ENCODE measurements at regions not wholly inside any gene's neighbourhood (a gene's known extent, or its start where the extent isn't known, plus 50 kb on each side); places are given as distances from the start of the nearest gene placed in this dataset.
"Not testable (repeated sequence)": the region's sequence is repeated elsewhere in the genome, so short reads cannot be mapped to it uniquely, and the experiment has no call there.

GRCh38 chr16:22721511-22722100 lies 92.4 kb upstream of the HS3ST2 start:
- TF ChIP-seq MXI1 (IDR thresholded peaks at IDR 0.05; ENCODE audit: low read depth, low read length) (no peak), CHD2 (IDR thresholded peaks at IDR 0.05; ENCODE audit: low read length, partially characterized antibody) (peak; percentile 30), MEF2A (IDR thresholded peaks at IDR 0.05; ENCODE audit: borderline replicate concordance, low read depth) (no peak), CTCF (IDR thresholded peaks at IDR 0.05) (no peak), USF2 (IDR thresholded peaks at IDR 0.05; ENCODE audit: borderline replicate concordance, low read depth, low read length) (no peak), EP300 (IDR thresholded peaks at IDR 0.05; ENCODE audit: borderline replicate concordance in 1 of 2, low read depth in 1 of 2, low read length in 1 of 2) (no peak), ZBTB33 (IDR thresholded peaks at IDR 0.05; ENCODE audit: borderline replicate concordance, low read depth) (no peak)
- WGBS (ENCODE audit: low lambda C conversion rate): 7% methylated on average over 8 of the region's 8 CpGs

GRCh38 chr16:22722551-22723541 lies 91.1 kb upstream of the HS3ST2 start:
- H2AFZ ChIP-seq (ENCODE audit: low read depth); H3K9me3 ChIP-seq; H3K79me2 ChIP-seq (ENCODE audit: insufficient read depth); H3K4me2 ChIP-seq; H3K9me2 ChIP-seq; H3K27me3 ChIP-seq (ENCODE audit: insufficient read depth); H3K36me3 ChIP-seq (replicated peaks in 1 of 2; ENCODE audit: control insufficient read depth in 1 of 2, insufficient read depth in 2 of 2, low read length in 1 of 2); DNase-seq; H3K9ac ChIP-seq; H3F3A ChIP-seq (replicated peaks; ENCODE audit: insufficient read depth); H4K20me1 ChIP-seq (ENCODE audit: insufficient read depth); H3K4me3 ChIP-seq (ENCODE audit: low read depth in 2 of 2, low read length in 1 of 2); POLR2A ChIA-PET; H3K27ac ChIP-seq (ENCODE audit: low read depth in 2 of 2, low read length in 1 of 2): not testable (repeated sequence)
- WGBS (ENCODE audit: low lambda C conversion rate): 68% methylated on average over 32 of the region's 48 CpGs
- H3K4me1 ChIP-seq (ENCODE audit: control insufficient read depth in 1 of 2, insufficient read depth in 2 of 2, low read depth in 1 of 2, low read length in 1 of 2): peaks cover 0 to 21% of the 10 kb centered on the region in 2 experiments; a peak in 1 of 4 replicates
- CTCF ChIA-PET: interaction anchor here (0.6 to 1.9 kb wide), 2 partner anchors 37 to 91 kb away, joined by 3 to 7 read pairs; partner anchors contain the start of gene HS3ST2

More at GRCh38 chr16:22721511-22722100, 92.4 kb upstream of the HS3ST2 start:
- Histone ChIP-seq H4K20me1 (ENCODE audit: insufficient read depth) (no peaks in the 10 kb centered on the region), H2AFZ (ENCODE audit: low read depth) (no peak overlapping the region), H3K27me3 (ENCODE audit: insufficient read depth) (no peaks in the 10 kb centered on the region; the same call in 1 of the 2 replicates), H3K9ac (no peak overlapping the region), H3K4me1 (ENCODE audit: control insufficient read depth in 1 of 2, insufficient read depth in 2 of 2, low read depth in 1 of 2, low read length in 1 of 2) (peaks cover 0 to 17% of the 10 kb centered on the region in 2 experiments; a peak in 1 of 4 replicates), H3K36me3 (replicated peaks in 1 of 2; ENCODE audit: control insufficient read depth in 1 of 2, insufficient read depth in 2 of 2, low read length in 1 of 2) (no peaks in the 10 kb centered on the region), H3K9me2 (no peaks in the 10 kb centered on the region), H3K4me3 (ENCODE audit: low read depth in 2 of 2, low read length in 1 of 2) (no peak overlapping the region), H3K9me3 (no peaks in the 10 kb centered on the region), H3K27ac (ENCODE audit: low read depth in 2 of 2, low read length in 1 of 2) (peak overlapping the region in 1 of 2 experiments; percentile 31; a peak in 1 of 4 replicates), H3K79me2 (ENCODE audit: insufficient read depth) (no peaks in the 10 kb centered on the region), H3K4me2 (no peak overlapping the region), H3F3A (replicated peaks; ENCODE audit: insufficient read depth) (no peaks in the 10 kb centered on the region)
- DNase-seq: peak; percentile 68
- POLR2A ChIA-PET: no interaction called here
- CTCF ChIA-PET: interaction anchor here (0.6 to 1.9 kb wide), 4 partner anchors 16 to 100 kb away, joined by 3 to 7 read pairs (median 3); partner anchors contain the start of gene HS3ST2

Data from SK-N-SH (cell line).